Non-pigmented ciliary epithelial cell (primary cell): ENCODE measurements at regions not wholly inside any gene's neighbourhood (a gene's known extent, or its start where the extent isn't known, plus 50 kb on each side); places are given as distances from the start of the nearest gene placed in this dataset.

Experiments
- DNase-seq: peaks from one replicate; pipeline ENCODE4 v3.0.0-alpha.2; 2010; ENCODE audit warnings: low read depth

- no peak for DNase-seq
These were observed 142.3 kb upstream of the PARP11 start for GRCh38 chr12:4015225-4016091.

GRCh38 chr12:4014858-4015224 is 141.6 kb upstream of the PARP11 start:
- no peak for DNase-seq

GRCh38 chr12:4014444-4014843 is 141.2 kb upstream of the PARP11 start:
- no peak for DNase-seq

- no peak for DNase-seq
These were observed 140.1 kb upstream of the PARP11 start for GRCh38 chr12:4012977-4013968.

GRCh38 chr12:4012073-4012472 is 138.9 kb upstream of the PARP11 start:
- DNase-seq: no peak

GRCh38 chr12:4011597-4011996 is 138.4 kb upstream of the PARP11 start:
- no peak for DNase-seq

GRCh38 chr12:4009979-4010704 is 136.9 kb upstream of the PARP11 start:
- DNase-seq: no peak

GRCh38 chr12:4006743-4007142 is 133.5 kb upstream of the PARP11 start:
- DNase-seq: no peak

- no peak for DNase-seq
These were observed 132.7 kb upstream of the PARP11 start for GRCh38 chr12:4005851-4006430.

GRCh38 chr12:4003576-4003975 is 130.4 kb upstream of the PARP11 start:
- no peak for DNase-seq

GRCh38 chr12:4002601-4003000 is 129.4 kb upstream of the PARP11 start:
- DNase-seq: no peak

GRCh38 chr12:4001841-4002240 is 128.6 kb upstream of the PARP11 start:
- no peak for DNase-seq

- no peak for DNase-seq
These were observed 127.8 kb upstream of the PARP11 start for GRCh38 chr12:4001031-4001430.

GRCh38 chr12:3999904-4000303 is 126.7 kb upstream of the PARP11 start:
- no peak for DNase-seq

GRCh38 chr12:3998968-3999792 is 126.0 kb upstream of the PARP11 start:
- DNase-seq: no peak

- DNase-seq: no peak
These were observed 125.2 kb upstream of the PARP11 start for GRCh38 chr12:3998397-3998796.

- DNase-seq: no peak
These were observed 123.1 kb upstream of the PARP11 start for GRCh38 chr12:3996322-3996721.

- no peak for DNase-seq
These were observed 122.1 kb upstream of the PARP11 start for GRCh38 chr12:3995306-3995705.

- no peak for DNase-seq
These were observed 121.3 kb upstream of the PARP11 start for GRCh38 chr12:3994500-3994899.

GRCh38 chr12:3992945-3993344 is 119.7 kb upstream of the PARP11 start:
- no peak for DNase-seq
